ENCODE measurements at regions not wholly inside any gene's neighbourhood (a gene's known extent, or its start where the extent isn't known, plus 50 kb on each side); places are given as distances from the start of the nearest gene placed in this dataset.

- peak; percentile 49 for DNase-seq (ENCODE audit: low read depth)
Measured at GRCh38 chr1:229964281-229964680, 102.8 kb upstream of the GALNT2 start.

GRCh38 chr1:229970714-229971113 is 96.3 kb upstream of the GALNT2 start:
- DNase-seq (ENCODE audit: low read depth), result peak; percentile 75

GRCh38 chr1:229971141-229971540 is 95.9 kb upstream of the GALNT2 start:
- DNase-seq (ENCODE audit: low read depth), result no peak

- no peak for DNase-seq (ENCODE audit: low read depth)
Measured at GRCh38 chr1:229972600-229973296, 94.3 kb upstream of the GALNT2 start.

- no peak for DNase-seq (ENCODE audit: low read depth)
Measured at GRCh38 chr1:229973297-229973612, 93.8 kb upstream of the GALNT2 start.

- DNase-seq (ENCODE audit: low read depth), result no peak
Measured at GRCh38 chr1:229975047-229975446, 92.0 kb upstream of the GALNT2 start.

GRCh38 chr1:229980009-229980408 is 87.0 kb upstream of the GALNT2 start:
- DNase-seq (ENCODE audit: low read depth), result peak; percentile 37

- no peak for DNase-seq (ENCODE audit: low read depth)
Measured at GRCh38 chr1:229981736-229982135, 85.3 kb upstream of the GALNT2 start.

GRCh38 chr1:229984310-229984991 is 82.6 kb upstream of the GALNT2 start:
- no peak for DNase-seq (ENCODE audit: low read depth)

GRCh38 chr1:229984992-229985612 is 81.9 kb upstream of the GALNT2 start:
- DNase-seq (ENCODE audit: low read depth), result no peak

GRCh38 chr1:229985613-229986010 is 81.4 kb upstream of the GALNT2 start:
- no peak for DNase-seq (ENCODE audit: low read depth)

- DNase-seq (ENCODE audit: low read depth), result no peak
Measured at GRCh38 chr1:229986737-229987337, 80.2 kb upstream of the GALNT2 start.

- no peak for DNase-seq (ENCODE audit: low read depth)
Measured at GRCh38 chr1:229987953-229988352, 79.1 kb upstream of the GALNT2 start.

- no peak for DNase-seq (ENCODE audit: low read depth)
Measured at GRCh38 chr1:229988534-229988933, 78.5 kb upstream of the GALNT2 start.

- DNase-seq (ENCODE audit: low read depth), result no peak
Measured at GRCh38 chr1:229989591-229990248, 77.3 kb upstream of the GALNT2 start.

- DNase-seq (ENCODE audit: low read depth), result no peak
Measured at GRCh38 chr1:229990326-229990725, 76.7 kb upstream of the GALNT2 start.

- DNase-seq (ENCODE audit: low read depth), result no peak
Measured at GRCh38 chr1:229991104-229991513, 75.9 kb upstream of the GALNT2 start.

GRCh38 chr1:229991724-229992333 is 75.2 kb upstream of the GALNT2 start:
- no peak for DNase-seq (ENCODE audit: low read depth)

GRCh38 chr1:229993060-229993459 is 74.0 kb upstream of the GALNT2 start:
- no peak for DNase-seq (ENCODE audit: low read depth)

- DNase-seq (ENCODE audit: low read depth), result no peak
Measured at GRCh38 chr1:229993894-229994293, 73.1 kb upstream of the GALNT2 start.

GRCh38 chr1:229999004-229999670 is 67.9 kb upstream of the GALNT2 start:
- no peak for DNase-seq (ENCODE audit: low read depth)

Data from amniotic epithelial cell (primary cell).